ENCODE measurements at regions not wholly inside any gene's neighbourhood (a gene's known extent, or its start where the extent isn't known, plus 50 kb on each side); places are given as distances from the start of the nearest gene placed in this dataset.

DNA sequence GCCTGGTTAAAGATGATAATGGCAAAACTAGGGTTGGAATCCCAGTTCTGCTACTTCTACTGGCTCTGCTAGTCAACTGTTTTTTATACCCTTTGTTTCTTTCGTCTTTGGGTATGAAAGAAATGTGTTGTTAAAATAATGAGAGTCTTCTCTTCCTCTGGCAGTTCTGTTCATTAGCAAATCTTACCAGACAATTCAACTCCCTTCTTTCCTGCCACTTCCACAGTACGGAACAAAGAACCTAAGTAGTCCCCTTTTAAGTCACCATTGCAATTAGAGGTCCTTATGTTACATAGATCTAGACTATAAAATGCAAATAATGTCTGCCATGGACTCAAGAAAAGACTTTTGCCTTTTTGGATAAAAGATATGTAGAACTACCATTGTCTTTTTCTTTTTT, 134.1 kb downstream of the RND3 start:
- TF ChIP-seq, protein P1, sequence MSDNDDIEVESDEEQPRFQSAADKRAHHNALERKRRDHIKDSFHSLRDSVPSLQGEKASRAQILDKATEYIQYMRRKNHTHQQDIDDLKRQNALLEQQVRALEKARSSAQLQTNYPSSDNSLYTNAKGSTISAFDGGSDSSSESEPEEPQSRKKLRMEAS (IDR thresholded peaks at IDR 0.05; ENCODE audit: insufficient read depth, insufficient read length) = no peak
- TF ChIP-seq POLR2AphosphoS5 (IDR thresholded peaks at IDR 0.05; ENCODE audit: insufficient read depth, low read depth, low read length) (no peak), GATA2 (IDR thresholded peaks at IDR 0.05; ENCODE audit: insufficient read depth, insufficient read length, low read depth, low read length) (no peak), FOS (IDR thresholded peaks at IDR 0.05; ENCODE audit: borderline replicate concordance, insufficient read depth, low read length) (no peak), POLR2A (IDR thresholded peaks at IDR 0.05; ENCODE audit: low read depth, low read length) (no peak), JUN (IDR thresholded peaks at IDR 0.05; ENCODE audit: borderline replicate concordance, insufficient read depth, insufficient read length, low read depth) (no peak), MYC (IDR thresholded peaks at IDR 0.05; ENCODE audit: low read depth, low read length) (no peak), EZH2 (IDR thresholded peaks at IDR 0.05; ENCODE audit: borderline replicate concordance, low read depth, low read length, severe bottlenecking) (no peak)
- TF ChIP-seq, protein P2, sequence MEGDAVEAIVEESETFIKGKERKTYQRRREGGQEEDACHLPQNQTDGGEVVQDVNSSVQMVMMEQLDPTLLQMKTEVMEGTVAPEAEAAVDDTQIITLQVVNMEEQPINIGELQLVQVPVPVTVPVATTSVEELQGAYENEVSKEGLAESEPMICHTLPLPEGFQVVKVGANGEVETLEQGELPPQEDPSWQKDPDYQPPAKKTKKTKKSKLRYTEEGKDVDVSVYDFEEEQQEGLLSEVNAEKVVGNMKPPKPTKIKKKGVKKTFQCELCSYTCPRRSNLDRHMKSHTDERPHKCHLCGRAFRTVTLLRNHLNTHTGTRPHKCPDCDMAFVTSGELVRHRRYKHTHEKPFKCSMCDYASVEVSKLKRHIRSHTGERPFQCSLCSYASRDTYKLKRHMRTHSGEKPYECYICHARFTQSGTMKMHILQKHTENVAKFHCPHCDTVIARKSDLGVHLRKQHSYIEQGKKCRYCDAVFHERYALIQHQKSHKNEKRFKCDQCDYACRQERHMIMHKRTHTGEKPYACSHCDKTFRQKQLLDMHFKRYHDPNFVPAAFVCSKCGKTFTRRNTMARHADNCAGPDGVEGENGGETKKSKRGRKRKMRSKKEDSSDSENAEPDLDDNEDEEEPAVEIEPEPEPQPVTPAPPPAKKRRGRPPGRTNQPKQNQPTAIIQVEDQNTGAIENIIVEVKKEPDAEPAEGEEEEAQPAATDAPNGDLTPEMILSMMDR (IDR thresholded peaks at IDR 0.05; ENCODE audit: extremely low read depth in 1 of 2, insufficient read depth in 1 of 2, low read depth in 1 of 2, low read length in 2 of 2) = no peak
- Histone ChIP-seq H3K27ac (ENCODE audit: insufficient read depth, low read depth, low read length) (no peak overlapping the region), H3K4me2 (ENCODE audit: insufficient read depth, low read length) (no peak overlapping the region), H3K9me3 (replicated peaks; ENCODE audit: control insufficient read depth, insufficient read depth, low read length) (no peaks in the 10 kb centered on the region), H3K4me3 (replicated peaks in 1 of 3; ENCODE audit: insufficient read depth in 1 of 3, low read depth in 1 of 3, low read length in 3 of 3) (no peak overlapping the region), H3K27me3 (ENCODE audit: control insufficient read depth in 2 of 2, insufficient read depth in 2 of 2, low read length in 2 of 2) (no peaks in the 10 kb centered on the region), H2AFZ (ENCODE audit: low read depth, low read length) (no peak overlapping the region), H3K36me3 (ENCODE audit: control insufficient read depth in 2 of 2, extremely low read depth in 1 of 2, insufficient read depth in 2 of 2, low read length in 2 of 2) (no peaks in the 10 kb centered on the region), H3K9me1 (replicated peaks; ENCODE audit: control insufficient read depth, extremely low read depth, insufficient read depth, low read length) (no peaks in the 10 kb centered on the region), H4K20me1 (replicated peaks; ENCODE audit: control insufficient read depth, extremely low read depth, insufficient read depth, low read length) (no peaks in the 10 kb centered on the region), H3K79me2 (ENCODE audit: control insufficient read depth, insufficient read depth, low read length) (no peaks in the 10 kb centered on the region), H3K4me1 (ENCODE audit: control insufficient read depth, extremely low read depth, insufficient read depth, low read length) (no peaks in the 10 kb centered on the region), H3K9ac (replicated peaks; ENCODE audit: extremely low read depth, insufficient read depth, low read length) (no peak overlapping the region)
- dilution Hi-C loops (cut with MboI; ENCODE audit: extremely low pct_ligation_motif_present, low sequenced_read_pairs) = no loop called here
- no TSS peak for BruUV-seq (replicated peaks)
- DNase-seq (ENCODE audit: low read depth, low spot score) (no peak), FAIRE-seq (no peak)
- POLR2A ChIA-PET = no interaction called here
- CTCF ChIA-PET = no interaction called here
- intact Hi-C loops (cut with micrococcal nuclease) = no loop called here
